Type B pancreatic cell (in vitro differentiated cells): ENCODE measurements at regions not wholly inside any gene's neighbourhood (a gene's known extent, or its start where the extent isn't known, plus 50 kb on each side); places are given as distances from the start of the nearest gene placed in this dataset.
"Not testable (repeated sequence)": the region's sequence is repeated elsewhere in the genome, so short reads cannot be mapped to it uniquely, and the experiment has no call there.

ENCODE experiments used
- DNase-seq: peaks from one replicate; pipeline ENCODE4 v3.0.0; 2021; ENCODE audit warnings: mixed read lengths; ENCODE audit not compliant: unreplicated experiment; ENCODE audit errors: extremely low spot score
- H3K27ac Mint-ChIP-seq: 2 replicates; pipeline ENCODE4 v1.8.0; 2021; ENCODE audit warnings: mild to moderate bottlenecking, mixed read lengths
- H3K27me3 Mint-ChIP-seq: 2 replicates; pipeline ENCODE4 v1.8.0; 2021; ENCODE audit warnings: mixed read lengths
- H3K36me3 Mint-ChIP-seq: 2 replicates; pipeline ENCODE4 v1.8.0; 2021; ENCODE audit warnings: mixed read lengths
- H3K4me1 Mint-ChIP-seq: one replicate; pipeline ENCODE4 v1.8.0; 2021; ENCODE audit warnings: mixed read lengths; ENCODE audit not compliant: unreplicated experiment
- H3K4me3 Mint-ChIP-seq: 2 replicates; pipeline ENCODE4 v1.8.0; 2021; ENCODE audit warnings: mild to moderate bottlenecking, mixed read lengths
- H3K9me3 Mint-ChIP-seq: 2 replicates; pipeline ENCODE4 v1.8.0; 2021; ENCODE audit warnings: mixed read lengths
- TF ChIP-seq, protein P1 (sequence below): fragments of 200-600 bp; sonication (generic); conservative IDR thresholded peaks from 2 replicates; pipeline ENCODE4 v1.5.0; 2021; ENCODE audit warnings: antibody characterized with exemption, mild to moderate bottlenecking

DNA sequence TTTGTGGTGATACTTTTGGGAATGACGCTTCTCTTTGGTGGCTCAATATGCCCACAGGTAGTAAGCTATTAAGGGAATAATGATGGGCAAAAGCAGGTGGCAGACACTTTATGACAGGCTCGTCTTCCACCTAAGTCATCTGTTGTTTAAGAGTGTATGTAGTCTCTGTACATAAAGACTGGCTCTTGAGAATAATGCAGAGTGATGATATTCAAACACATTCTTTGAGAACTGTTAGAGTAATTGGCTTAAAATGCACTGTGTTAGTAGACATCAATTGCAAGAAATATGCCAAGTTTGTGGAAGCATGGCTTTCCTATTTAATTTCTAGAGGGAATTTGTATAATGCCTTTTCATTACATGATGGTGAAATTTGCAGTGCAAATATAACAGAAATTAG is 694.8 kb upstream of the MIS18BP1 start:
- DNase-seq, result no peak
- no peak overlapping the region for H3K27ac Mint-ChIP-seq
- H3K9me3 Mint-ChIP-seq, result no peaks in the 10 kb centered on the region
- H3K27me3 Mint-ChIP-seq, result no peaks in the 10 kb centered on the region
- H3K4me1 Mint-ChIP-seq, result no peaks in the 10 kb centered on the region
- no peaks in the 10 kb centered on the region for H3K36me3 Mint-ChIP-seq
- TF ChIP-seq, protein P1, sequence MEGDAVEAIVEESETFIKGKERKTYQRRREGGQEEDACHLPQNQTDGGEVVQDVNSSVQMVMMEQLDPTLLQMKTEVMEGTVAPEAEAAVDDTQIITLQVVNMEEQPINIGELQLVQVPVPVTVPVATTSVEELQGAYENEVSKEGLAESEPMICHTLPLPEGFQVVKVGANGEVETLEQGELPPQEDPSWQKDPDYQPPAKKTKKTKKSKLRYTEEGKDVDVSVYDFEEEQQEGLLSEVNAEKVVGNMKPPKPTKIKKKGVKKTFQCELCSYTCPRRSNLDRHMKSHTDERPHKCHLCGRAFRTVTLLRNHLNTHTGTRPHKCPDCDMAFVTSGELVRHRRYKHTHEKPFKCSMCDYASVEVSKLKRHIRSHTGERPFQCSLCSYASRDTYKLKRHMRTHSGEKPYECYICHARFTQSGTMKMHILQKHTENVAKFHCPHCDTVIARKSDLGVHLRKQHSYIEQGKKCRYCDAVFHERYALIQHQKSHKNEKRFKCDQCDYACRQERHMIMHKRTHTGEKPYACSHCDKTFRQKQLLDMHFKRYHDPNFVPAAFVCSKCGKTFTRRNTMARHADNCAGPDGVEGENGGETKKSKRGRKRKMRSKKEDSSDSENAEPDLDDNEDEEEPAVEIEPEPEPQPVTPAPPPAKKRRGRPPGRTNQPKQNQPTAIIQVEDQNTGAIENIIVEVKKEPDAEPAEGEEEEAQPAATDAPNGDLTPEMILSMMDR, result no peak
- no peak overlapping the region for H3K4me3 Mint-ChIP-seq

DNA sequence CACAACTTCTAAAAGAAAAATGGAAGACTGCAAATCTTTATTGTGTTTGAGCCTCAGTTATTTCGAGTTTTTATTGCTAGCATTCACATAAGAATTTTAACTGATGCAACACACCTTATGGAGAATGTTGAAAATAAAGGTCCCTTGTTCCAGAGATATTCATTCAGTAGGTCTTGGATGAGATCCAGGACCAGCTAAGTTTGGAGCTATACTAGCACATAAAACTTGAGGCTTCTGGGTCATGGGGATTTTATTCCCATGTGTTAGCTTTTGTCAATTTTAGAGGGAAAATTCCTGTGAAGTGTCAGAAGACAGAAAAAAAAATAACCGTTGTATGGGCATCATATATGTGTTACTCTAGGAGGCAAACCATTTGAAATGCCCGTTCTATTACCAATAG is 693.2 kb upstream of the MIS18BP1 start:
- DNase-seq, result no peak
- H3K4me1 Mint-ChIP-seq, result no peaks in the 10 kb centered on the region
- H3K4me3 Mint-ChIP-seq, result no peak overlapping the region
- H3K27me3 Mint-ChIP-seq, result no peaks in the 10 kb centered on the region
- H3K9me3 Mint-ChIP-seq, result no peaks in the 10 kb centered on the region
- H3K27ac Mint-ChIP-seq, result no peak overlapping the region
- H3K36me3 Mint-ChIP-seq, result no peaks in the 10 kb centered on the region
- TF ChIP-seq, protein P1, result no peak

DNA sequence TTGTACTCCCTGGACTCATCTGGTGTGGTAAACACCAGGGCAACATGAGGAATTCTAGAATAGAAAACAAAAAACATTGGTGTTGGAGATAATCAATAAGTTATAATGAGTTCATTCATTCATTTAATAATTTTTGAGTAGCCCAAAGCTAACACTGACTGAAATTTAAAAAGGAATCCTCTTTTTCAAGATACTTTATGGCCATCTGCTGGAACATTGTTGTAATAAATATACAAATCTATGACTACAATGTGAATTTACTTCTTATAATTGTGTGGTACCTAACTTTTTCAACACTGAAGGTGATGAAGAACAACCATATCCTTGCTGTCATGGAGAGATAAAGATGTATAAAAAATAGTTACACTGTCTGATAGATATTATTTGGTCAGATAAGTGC is 687.3 kb upstream of the MIS18BP1 start:
- no peak for DNase-seq
- no peaks in the 10 kb centered on the region for H3K36me3 Mint-ChIP-seq
- TF ChIP-seq, protein P1, result no peak
- H3K27me3 Mint-ChIP-seq, result no peaks in the 10 kb centered on the region
- no peaks in the 10 kb centered on the region for H3K4me1 Mint-ChIP-seq
- no peak overlapping the region for H3K27ac Mint-ChIP-seq
- no peaks in the 10 kb centered on the region for H3K9me3 Mint-ChIP-seq
- H3K4me3 Mint-ChIP-seq, result no peak overlapping the region

DNA sequence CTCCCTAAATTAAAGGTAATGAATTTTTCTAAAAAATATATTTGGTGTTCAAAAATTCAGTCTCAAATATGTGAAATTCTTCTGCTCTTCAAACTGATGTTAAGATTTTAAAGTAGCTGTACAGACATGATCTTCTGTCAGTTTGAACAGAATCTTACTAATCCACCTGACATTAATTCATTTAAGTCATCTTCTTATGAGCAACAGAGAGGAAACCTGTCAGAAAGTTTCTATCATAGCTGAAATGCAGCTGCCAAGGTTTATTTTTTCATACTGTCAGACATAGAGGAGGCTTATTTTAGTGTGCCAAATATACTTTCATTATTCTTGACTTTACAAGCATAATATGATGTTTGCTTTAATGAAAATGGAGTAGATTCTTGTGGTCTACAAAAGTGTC is 686.6 kb upstream of the MIS18BP1 start:
- no peaks in the 10 kb centered on the region for H3K9me3 Mint-ChIP-seq
- no peak overlapping the region for H3K4me3 Mint-ChIP-seq
- H3K27me3 Mint-ChIP-seq, result no peaks in the 10 kb centered on the region
- H3K4me1 Mint-ChIP-seq, result no peaks in the 10 kb centered on the region
- H3K27ac Mint-ChIP-seq, result no peak overlapping the region
- no peaks in the 10 kb centered on the region for H3K36me3 Mint-ChIP-seq
- TF ChIP-seq, protein P1, result no peak
- DNase-seq, result no peak

DNA sequence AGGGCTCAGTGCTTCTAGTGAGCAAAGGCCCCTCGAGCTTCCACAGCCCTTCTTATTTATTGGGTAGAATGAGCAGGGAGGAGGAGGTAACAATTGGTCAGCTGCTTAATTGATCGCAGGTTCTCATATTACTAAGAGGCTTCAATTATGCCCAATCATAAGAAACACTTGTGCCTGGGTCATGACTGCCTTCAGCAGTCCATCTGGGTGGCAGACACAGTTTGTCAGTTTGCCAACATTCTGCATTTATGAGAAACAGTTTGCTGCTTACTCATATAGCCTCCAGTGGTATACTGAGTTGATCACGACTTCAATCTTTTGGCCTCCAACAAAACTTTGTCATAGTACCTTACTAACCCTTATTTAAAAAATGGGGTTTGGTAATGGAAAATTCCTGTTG is 667.0 kb upstream of the MIS18BP1 start:
- H3K9me3 Mint-ChIP-seq, H3K4me1 Mint-ChIP-seq, H3K27ac Mint-ChIP-seq, H3K36me3 Mint-ChIP-seq, H3K4me3 Mint-ChIP-seq, DNase-seq, H3K27me3 Mint-ChIP-seq: not testable (repeated sequence)

DNA sequence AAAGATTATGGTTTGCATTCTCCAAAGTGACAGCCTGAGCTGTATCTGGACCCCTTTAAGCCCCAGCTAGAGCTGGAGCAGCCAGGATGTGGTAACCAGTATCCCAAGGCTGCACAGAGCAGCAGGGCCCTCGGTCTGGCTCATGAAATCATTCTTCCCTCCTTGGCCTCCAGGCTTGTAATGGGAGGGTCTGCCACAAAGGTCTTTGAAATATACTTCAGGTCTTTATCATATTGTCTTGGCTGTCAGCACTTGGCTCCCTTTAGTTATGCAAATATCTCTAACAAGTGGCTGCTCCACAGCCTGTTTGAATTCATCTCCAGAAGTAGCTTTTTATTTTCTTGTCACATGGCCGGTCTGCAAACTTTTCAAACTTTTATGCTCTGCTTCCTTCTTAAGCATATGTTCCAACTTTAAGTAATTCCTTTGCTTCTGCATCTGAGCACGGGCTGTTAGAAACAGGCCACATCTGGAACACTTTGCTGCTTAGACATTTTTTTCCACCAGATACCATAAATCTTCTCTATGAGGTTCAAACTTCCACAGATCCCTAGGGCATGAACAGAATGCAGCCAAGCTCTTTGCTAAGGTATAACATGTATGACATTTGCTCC is 663.4 kb upstream of the MIS18BP1 start:
- H3K9me3 Mint-ChIP-seq, result peaks cover 9% of the 10 kb centered on the region
- no peak overlapping the region for H3K27ac Mint-ChIP-seq
- H3K4me1 Mint-ChIP-seq, result no peaks in the 10 kb centered on the region
- H3K27me3 Mint-ChIP-seq, result peaks cover 4% of the 10 kb centered on the region
- TF ChIP-seq, protein P1, result no peak
- no peaks in the 10 kb centered on the region for H3K36me3 Mint-ChIP-seq
- H3K4me3 Mint-ChIP-seq, result no peak overlapping the region
- no peak for DNase-seq
